Upper lobe of left lung (tissue), 4 donors: ENCODE measurements at regions not wholly inside any gene's neighbourhood (a gene's known extent, or its start where the extent isn't known, plus 50 kb on each side); places are given as distances from the start of the nearest gene placed in this dataset.

Source experiments
- EP300 ChIP-seq, 4 donors: sonication (generic); formaldehyde crosslinking; IDR thresholded peaks; one replicate each; pipeline ENCODE4 v1.5.1; 2017; ENCODE audit warnings: antibody characterized with exemption in 4 of 4, control low read depth in 2 of 4
- POLR2A ChIP-seq, 4 donors: fragments of 450-650 bp; IDR thresholded peaks; one replicate each; pipeline ENCODE4 v1.5.1; 2016 to 2017; ENCODE audit warnings: antibody characterized with exemption in 4 of 4, mild to moderate bottlenecking in 2 of 4

DNA sequence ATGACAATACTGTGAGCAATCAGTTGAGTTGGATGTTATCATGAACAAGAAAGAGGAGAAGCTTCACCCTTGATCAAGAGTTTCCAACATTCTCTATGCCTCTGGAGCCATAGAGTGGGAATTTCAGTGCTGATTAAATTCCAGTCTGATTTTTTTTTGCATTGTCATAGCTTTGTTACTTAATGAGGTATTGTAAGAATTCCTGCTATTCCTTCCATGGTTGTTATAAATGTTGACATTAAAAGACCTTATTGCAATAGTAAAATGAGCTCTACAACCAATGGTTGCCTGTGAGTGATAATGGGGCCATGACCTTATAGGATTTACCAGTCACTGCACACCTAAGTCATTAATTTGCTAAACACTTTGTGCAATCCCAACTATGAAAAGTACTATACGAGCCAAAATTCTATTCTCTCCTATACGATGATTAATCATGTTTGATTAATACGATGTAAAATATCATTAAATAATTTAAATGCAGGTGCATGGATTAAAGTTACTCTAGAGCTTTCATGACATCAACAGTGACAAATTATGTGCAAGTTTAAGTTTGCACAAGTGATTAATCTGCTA, 353.2 kb upstream of the KLF6 start:
- TF ChIP-seq POLR2A (IDR thresholded peaks at IDR 0.05) (no peak), EP300 (IDR thresholded peaks at IDR 0.05) (no peak)
